ENCODE measurements at regions not wholly inside any gene's neighbourhood (a gene's known extent, or its start where the extent isn't known, plus 50 kb on each side); places are given as distances from the start of the nearest gene placed in this dataset.
"Not testable (repeated sequence)": the region's sequence is repeated elsewhere in the genome, so short reads cannot be mapped to it uniquely, and the experiment has no call there.

GRCh38 chr3:152693521-152694250 is 141.2 kb upstream of the P2RY1 start:
- not testable (repeated sequence) for H3K27ac Mint-ChIP-seq, ATAC-seq

GRCh38 chr3:152695840-152696239 is 139.1 kb upstream of the P2RY1 start:
- ATAC-seq: no peak
- Mint-ChIP-seq H3K36me3 (no peaks in the 10 kb centered on the region), H3K9me3 (peaks cover 6% of the 10 kb centered on the region), H3K27ac (no peak overlapping the region), H3K4me1 (no peaks in the 10 kb centered on the region), H3K4me3 (no peak overlapping the region)
- no peak for DNase-seq (ENCODE audit: low spot score in 2 of 2)

More at GRCh38 chr3:152693521-152694250, 141.2 kb upstream of the P2RY1 start:
- not testable (repeated sequence) for H3K36me3 Mint-ChIP-seq; H3K9me3 Mint-ChIP-seq; DNase-seq (ENCODE audit: low spot score in 2 of 2); H3K4me3 Mint-ChIP-seq; H3K4me1 Mint-ChIP-seq

DNA sequence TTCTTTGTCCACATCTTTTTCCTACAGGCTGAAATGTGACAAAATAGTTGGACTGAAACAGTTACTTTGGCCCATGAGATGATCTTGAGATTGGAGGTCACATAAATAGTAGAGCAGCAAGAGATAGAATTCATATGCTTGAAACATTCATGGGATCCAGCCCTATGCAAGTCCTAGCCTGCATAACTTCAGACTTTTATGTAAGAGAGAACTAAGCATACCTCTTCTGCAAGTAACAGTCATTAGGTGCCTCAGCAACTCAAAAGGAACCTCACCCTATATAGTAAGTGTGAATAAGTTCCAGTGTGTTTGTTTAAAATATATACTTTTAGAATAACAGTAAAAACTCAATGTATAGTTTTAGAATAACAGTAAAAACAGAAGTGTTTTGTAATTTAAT is 138.0 kb upstream of the P2RY1 start:
- H3K9me3 Mint-ChIP-seq: no peaks in the 10 kb centered on the region
- H3K36me3 Mint-ChIP-seq: no peaks in the 10 kb centered on the region
- H3K27ac Mint-ChIP-seq: no peak overlapping the region
- H3K4me3 Mint-ChIP-seq: no peak overlapping the region
- DNase-seq (ENCODE audit: low spot score in 2 of 2) (no peak), ATAC-seq (no peak)
- H3K4me1 Mint-ChIP-seq: no peaks in the 10 kb centered on the region

- ATAC-seq (no peak), DNase-seq (ENCODE audit: low spot score in 2 of 2) (no peak)
- H3K27ac Mint-ChIP-seq: no peak overlapping the region
- H3K36me3 Mint-ChIP-seq: no peaks in the 10 kb centered on the region
- no peaks in the 10 kb centered on the region for H3K4me1 Mint-ChIP-seq
- H3K4me3 Mint-ChIP-seq: no peak overlapping the region
- no peaks in the 10 kb centered on the region for H3K9me3 Mint-ChIP-seq
These were observed 131.6 kb upstream of the P2RY1 start for GRCh38 chr3:152703245-152703890.

GRCh38 chr3:152706991-152707713 is 127.8 kb upstream of the P2RY1 start:
- H3K36me3 Mint-ChIP-seq: no peaks in the 10 kb centered on the region
- no peak overlapping the region for H3K4me3 Mint-ChIP-seq
- DNase-seq (ENCODE audit: low spot score in 2 of 2): no peak

GRCh38 chr3:152709659-152710058 is 125.3 kb upstream of the P2RY1 start:
- no peaks in the 10 kb centered on the region for H3K9me3 Mint-ChIP-seq
- no peak overlapping the region for H3K4me3 Mint-ChIP-seq
- no peaks in the 10 kb centered on the region for H3K4me1 Mint-ChIP-seq
- no peak for ATAC-seq
- no peak overlapping the region for H3K27ac Mint-ChIP-seq
- DNase-seq (ENCODE audit: low spot score in 2 of 2): no peak
- H3K36me3 Mint-ChIP-seq: no peaks in the 10 kb centered on the region

More at GRCh38 chr3:152706991-152707713, 127.8 kb upstream of the P2RY1 start:
- H3K27ac Mint-ChIP-seq: no peak overlapping the region
- no peaks in the 10 kb centered on the region for H3K4me1 Mint-ChIP-seq
- no peaks in the 10 kb centered on the region for H3K9me3 Mint-ChIP-seq
- ATAC-seq: peak; percentile 13

DNA sequence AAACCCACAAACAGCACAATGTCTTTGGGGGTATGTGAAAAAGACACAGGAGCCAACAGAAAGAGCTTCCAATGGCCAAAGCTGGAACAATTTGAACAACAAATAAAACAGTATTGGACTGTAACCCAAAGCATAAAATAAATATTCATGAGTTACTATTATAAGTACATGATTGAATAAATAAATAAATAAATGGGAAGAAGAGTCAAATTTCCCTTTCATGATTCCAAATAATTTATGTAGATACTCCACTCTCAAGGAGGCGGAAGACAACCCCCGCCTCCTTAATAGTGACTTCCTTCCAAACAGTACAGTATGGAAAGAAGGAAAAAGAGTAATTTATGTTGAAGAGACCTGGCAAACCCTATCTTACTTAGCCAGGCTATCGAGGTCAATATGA is 124.4 kb upstream of the P2RY1 start:
- Mint-ChIP-seq H3K36me3 (no peaks in the 10 kb centered on the region), H3K4me3 (no peak overlapping the region), H3K4me1 (no peaks in the 10 kb centered on the region), H3K27ac (no peak overlapping the region), H3K9me3 (no peaks in the 10 kb centered on the region)
- no peak for DNase-seq (ENCODE audit: low spot score in 2 of 2)
- no peak for ATAC-seq

- H3K4me1 Mint-ChIP-seq: no peaks in the 10 kb centered on the region
- DNase-seq (ENCODE audit: low spot score in 2 of 2) (no peak), ATAC-seq (no peak)
- H3K36me3 Mint-ChIP-seq: no peaks in the 10 kb centered on the region
- H3K9me3 Mint-ChIP-seq: no peaks in the 10 kb centered on the region
- no peak overlapping the region for H3K27ac Mint-ChIP-seq
- no peak overlapping the region for H3K4me3 Mint-ChIP-seq
These were observed 120.9 kb upstream of the P2RY1 start for GRCh38 chr3:152713989-152714388.

GRCh38 chr3:152714507-152714906 is 120.4 kb upstream of the P2RY1 start:
- Mint-ChIP-seq H3K27ac (no peak overlapping the region), H3K4me1 (no peaks in the 10 kb centered on the region), H3K36me3 (no peaks in the 10 kb centered on the region), H3K4me3 (no peak overlapping the region), H3K9me3 (no peaks in the 10 kb centered on the region)
- ATAC-seq (no peak), DNase-seq (ENCODE audit: low spot score in 2 of 2) (no peak)

DNA sequence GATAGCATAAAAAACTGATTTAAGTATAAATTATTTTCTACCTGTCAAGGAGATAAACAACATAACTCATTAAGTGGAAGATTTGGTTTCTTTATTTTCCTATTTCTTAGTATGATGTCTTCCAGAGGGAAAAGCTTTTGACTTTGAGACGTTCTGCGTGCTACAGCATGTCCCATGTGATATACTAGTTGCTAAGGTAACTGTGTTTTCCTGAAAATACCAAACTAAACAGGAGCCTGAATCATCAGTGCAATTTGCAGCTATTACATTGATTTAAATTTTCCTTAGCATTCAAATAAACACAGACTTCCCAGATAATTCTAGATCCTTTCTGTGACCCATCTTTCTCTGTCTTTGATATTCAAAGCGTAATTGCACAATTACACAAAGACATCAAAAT is 117.7 kb upstream of the P2RY1 start:
- Mint-ChIP-seq H3K4me3 (no peak overlapping the region), H3K36me3 (no peaks in the 10 kb centered on the region), H3K27ac (no peak overlapping the region), H3K4me1 (no peaks in the 10 kb centered on the region), H3K9me3 (no peaks in the 10 kb centered on the region)
- ATAC-seq (no peak), DNase-seq (ENCODE audit: low spot score in 2 of 2) (no peak)

- H3K27ac Mint-ChIP-seq: no peak overlapping the region
These were observed 116.1 kb upstream of the P2RY1 start for GRCh38 chr3:152718810-152719209.

GRCh38 chr3:152719264-152719663 is 115.7 kb upstream of the P2RY1 start:
- Mint-ChIP-seq H3K9me3 (no peaks in the 10 kb centered on the region), H3K4me1 (no peaks in the 10 kb centered on the region), H3K4me3 (no peak overlapping the region), H3K36me3 (no peaks in the 10 kb centered on the region), H3K27ac (no peak overlapping the region)
- DNase-seq (ENCODE audit: low spot score in 2 of 2): no peak
- ATAC-seq: no peak

More at GRCh38 chr3:152718810-152719209, 116.1 kb upstream of the P2RY1 start:
- ATAC-seq (no peak), DNase-seq (ENCODE audit: low spot score in 2 of 2) (no peak)
- no peak overlapping the region for H3K4me3 Mint-ChIP-seq
- H3K4me1 Mint-ChIP-seq: no peaks in the 10 kb centered on the region
- H3K9me3 Mint-ChIP-seq: no peaks in the 10 kb centered on the region
- no peaks in the 10 kb centered on the region for H3K36me3 Mint-ChIP-seq

DNA sequence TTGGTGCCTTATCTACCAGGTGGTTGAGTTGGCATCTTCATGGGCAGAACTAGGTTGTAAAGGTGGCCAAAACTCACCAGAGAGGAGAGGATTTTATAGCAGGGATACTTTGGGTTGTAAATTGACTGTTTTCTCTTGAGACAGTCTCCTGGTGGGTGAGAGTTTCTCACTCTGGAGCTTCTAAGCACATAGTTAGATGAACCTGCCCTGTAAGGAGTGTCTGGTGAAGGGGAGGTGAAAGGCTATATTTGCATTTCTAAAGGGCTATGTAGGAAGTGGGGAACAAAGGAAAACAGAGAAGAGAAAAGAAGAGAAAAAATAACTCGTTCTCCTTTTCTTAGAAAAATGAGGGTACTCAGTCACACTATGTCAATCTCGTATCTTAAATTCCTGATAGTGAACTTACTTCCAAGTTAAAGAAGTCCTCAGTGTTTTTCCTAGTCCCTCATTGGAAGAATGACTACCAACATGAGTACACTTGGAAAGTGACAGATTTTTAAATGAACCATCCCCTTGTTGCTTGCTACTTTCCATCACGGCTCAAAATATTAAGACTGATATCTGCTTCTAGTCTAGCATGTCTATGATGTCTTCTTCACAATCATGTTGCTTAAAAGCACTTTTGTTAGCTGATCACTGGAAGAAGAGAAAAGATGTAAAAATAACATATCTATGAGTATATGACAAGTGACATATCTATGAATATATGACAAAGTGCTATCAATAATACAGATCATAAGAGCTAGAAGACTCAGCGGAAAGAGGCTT is 113.8 kb upstream of the P2RY1 start:
- no peaks in the 10 kb centered on the region for H3K36me3 Mint-ChIP-seq
- no peak for ATAC-seq
- DNase-seq (ENCODE audit: low spot score in 2 of 2): no peak
- H3K27ac Mint-ChIP-seq: no peak overlapping the region
- H3K4me3 Mint-ChIP-seq: no peak overlapping the region
- H3K4me1 Mint-ChIP-seq: no peaks in the 10 kb centered on the region
- H3K9me3 Mint-ChIP-seq: no peaks in the 10 kb centered on the region

DNA sequence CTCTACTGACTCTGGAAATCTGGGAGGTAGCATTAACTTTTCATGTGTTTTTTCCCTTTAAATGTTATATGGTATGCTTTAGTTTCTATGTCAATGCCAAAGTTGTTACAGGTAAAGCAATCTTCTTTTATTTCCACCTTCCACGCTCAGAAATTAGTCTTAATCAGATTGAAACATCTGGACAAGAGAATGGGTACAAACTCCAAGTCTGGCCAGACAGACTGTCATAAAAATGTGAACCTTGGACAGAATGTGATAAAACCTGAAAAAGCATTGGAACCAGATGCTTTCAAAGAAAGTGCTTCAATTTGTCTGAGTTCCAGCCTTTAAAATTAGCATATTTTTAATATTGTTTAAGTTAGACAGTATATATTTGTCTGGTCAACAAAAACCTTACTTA is 110.7 kb upstream of the P2RY1 start:
- Mint-ChIP-seq H3K4me3 (no peak overlapping the region), H3K9me3 (peaks cover 2% of the 10 kb centered on the region), H3K27ac (no peak overlapping the region), H3K36me3 (no peaks in the 10 kb centered on the region), H3K4me1 (no peaks in the 10 kb centered on the region)
- ATAC-seq (no peak), DNase-seq (ENCODE audit: low spot score in 2 of 2) (no peak)

GRCh38 chr3:152728231-152728980 is 106.5 kb upstream of the P2RY1 start:
- Mint-ChIP-seq H3K27ac (no peak overlapping the region), H3K36me3 (no peaks in the 10 kb centered on the region), H3K9me3 (peaks cover 2% of the 10 kb centered on the region), H3K4me3 (no peak overlapping the region), H3K4me1 (no peaks in the 10 kb centered on the region)
- DNase-seq (ENCODE audit: low spot score in 2 of 2) (no peak), ATAC-seq (no peak)

All from stimulated activated effector memory CD8-positive, alpha-beta T cell treated with anti-CD3 and anti-CD28 coated beads, Interleukin-12 subunit alpha, Interleukin-12 subunit beta, amount 100 ng/mL, for 72 hours (primary cell).